Stimulated activated CD4-positive, alpha-beta T cell treated with anti-CD3 and anti-CD28 coated beads, Interleukin-1b, Interleukin-23, amount 100 ng/mL, for 48 hours (primary cell): ENCODE measurements at regions not wholly inside any gene's neighbourhood (a gene's known extent, or its start where the extent isn't known, plus 50 kb on each side); places are given as distances from the start of the nearest gene placed in this dataset.

Experiments
- DNase-seq: peaks from one replicate; pipeline ENCODE4 v3.0.0-alpha.2; 2020

DNA sequence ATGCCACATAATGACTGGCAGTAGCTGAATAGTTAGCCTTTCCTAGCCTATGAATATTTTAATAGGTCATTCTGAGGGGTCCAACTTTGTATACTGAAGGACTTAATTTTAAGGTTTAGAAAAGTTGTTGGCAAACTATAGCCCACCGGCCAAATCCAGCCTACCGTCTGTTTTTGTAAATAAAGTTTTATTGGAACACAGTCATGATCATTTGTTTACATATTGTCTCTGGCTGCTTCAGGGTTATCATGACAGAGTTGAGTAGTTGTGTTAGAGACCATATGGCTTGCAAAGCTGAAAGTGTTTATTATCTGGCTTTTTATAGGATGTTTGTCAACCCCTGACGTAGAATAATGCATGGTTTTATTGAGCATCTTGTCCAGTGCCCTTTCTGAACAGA is 73.4 kb downstream of the NTMT2 start:
- DNase-seq: no peak

DNA sequence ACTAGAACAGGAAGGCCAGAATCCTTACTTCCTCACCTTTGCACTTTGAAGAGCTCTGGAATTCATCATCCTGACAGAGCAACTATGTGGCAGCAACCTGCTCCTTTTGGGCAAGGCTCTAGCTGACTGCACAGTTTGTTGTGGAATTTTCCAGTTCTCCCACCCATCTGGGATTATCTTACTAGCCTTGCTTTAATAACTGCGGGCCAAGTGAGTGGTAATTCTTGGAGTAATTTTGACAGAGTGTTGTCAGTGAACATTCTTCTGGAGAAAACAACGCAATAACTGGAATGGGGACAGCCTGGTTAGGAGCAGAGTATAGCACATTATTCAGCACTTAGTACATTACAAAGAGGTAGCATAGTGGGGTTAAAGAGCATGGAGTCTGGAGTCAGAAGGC is 75.3 kb downstream of the NTMT2 start:
- no peak for DNase-seq

DNA sequence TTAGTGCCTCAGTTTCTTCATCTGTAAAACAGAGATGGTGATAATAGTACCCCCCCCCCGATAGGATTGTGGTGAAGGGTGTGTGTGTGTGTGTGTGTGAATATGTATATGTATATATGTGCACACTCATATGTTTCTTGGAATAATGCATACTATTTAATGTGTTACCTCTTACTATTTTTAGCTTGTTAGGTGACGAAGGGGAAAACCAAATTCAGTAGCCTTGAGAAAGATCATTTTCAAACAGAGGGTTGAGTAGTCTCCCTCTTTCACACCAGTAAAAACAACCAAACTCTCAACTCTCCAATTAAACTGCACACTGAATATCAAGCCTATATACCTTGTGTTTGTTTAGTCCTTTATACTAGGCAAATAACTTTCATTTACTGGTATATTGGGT is 75.7 kb downstream of the NTMT2 start:
- no peak for DNase-seq

DNA sequence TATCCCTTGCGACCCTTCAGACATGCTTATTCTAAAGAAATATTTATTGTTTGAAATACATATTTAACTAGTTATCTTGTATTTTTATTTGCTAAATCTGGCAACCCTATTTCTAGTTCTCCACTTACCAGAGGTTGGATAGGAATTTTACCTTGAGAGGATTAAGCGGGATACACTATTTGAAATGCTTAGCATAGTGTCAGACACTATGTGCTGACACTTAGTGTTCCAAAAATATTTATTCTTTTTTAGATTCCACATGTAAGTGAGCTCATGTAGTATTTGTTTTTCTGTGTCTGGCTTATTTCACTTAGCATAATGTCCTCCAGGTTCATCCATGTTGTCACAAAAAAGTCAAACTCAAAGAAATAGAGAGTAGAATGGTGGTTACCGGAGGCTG is 78.7 kb downstream of the NTMT2 start:
- DNase-seq: no peak

DNA sequence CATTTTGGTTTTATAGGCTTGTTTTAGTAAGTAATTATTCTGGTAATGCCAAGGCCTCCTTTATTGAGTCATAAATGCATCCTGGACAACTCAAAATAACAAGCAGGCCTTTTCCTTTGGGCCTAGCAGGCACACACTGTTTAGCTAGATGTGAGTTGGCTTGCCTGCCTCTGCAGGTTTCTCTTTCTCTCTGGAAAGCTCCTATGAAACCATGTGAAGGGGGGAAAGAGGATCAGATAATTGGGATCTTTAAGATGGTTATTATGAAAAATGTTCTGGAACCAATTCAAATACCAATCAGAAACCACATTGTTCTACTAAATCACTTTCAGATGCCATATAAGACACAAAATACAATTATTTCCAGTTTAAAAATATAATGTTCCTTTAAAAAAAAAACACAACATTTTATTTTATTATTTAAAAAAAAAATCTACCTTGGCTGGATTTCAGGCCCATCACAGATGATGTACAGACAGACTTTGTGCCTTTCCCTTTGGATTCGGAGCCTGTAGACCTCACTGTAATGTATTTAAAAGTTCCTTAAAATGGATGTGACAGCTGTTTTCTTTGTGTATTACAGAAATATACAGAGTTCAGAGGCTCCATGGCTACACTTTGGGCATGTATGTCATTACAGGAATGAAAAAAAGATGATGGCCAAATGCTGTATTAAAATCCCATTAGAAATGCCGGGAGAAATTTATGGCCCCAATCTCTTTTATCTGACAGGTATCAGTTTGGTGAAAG is 80.2 kb downstream of the NTMT2 start:
- DNase-seq: no peak

DNA sequence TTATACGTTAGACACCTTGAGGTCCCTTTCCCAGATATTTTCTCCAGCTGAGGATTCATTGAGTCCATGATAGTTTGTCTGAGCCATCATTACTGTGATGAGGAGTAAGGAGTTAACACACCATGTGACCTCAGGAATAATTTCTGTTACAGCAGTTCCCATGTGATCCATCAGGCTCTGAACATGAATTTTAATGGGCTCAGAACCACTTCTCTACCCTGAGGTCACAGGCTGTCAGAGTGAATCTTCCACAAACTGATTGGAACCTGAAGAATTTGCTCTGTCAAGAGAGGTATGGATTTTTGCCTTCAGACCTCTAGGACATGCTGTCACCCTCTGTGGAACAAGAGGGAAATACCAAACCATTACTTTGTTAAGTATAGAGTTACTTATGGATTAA is 81.0 kb downstream of the NTMT2 start:
- no peak for DNase-seq

DNA sequence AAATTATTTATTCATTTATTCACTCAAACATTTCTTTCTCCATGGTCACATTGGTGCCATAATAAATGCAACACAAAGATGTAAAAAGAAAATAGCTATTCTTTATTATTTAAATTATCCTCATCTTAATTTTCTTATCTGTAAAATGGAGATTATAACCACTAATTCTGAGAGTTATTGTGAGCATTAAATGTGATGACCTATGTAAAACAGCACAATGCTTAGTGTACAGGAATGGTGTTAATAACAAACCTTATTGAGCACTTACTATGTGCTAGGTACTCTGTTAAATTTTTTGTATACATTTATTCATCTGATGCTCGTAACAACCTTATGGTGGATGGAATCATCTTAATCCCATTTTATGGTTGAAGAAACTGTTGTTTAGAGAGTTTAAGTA is 84.6 kb downstream of the NTMT2 start:
- DNase-seq: no peak

DNA sequence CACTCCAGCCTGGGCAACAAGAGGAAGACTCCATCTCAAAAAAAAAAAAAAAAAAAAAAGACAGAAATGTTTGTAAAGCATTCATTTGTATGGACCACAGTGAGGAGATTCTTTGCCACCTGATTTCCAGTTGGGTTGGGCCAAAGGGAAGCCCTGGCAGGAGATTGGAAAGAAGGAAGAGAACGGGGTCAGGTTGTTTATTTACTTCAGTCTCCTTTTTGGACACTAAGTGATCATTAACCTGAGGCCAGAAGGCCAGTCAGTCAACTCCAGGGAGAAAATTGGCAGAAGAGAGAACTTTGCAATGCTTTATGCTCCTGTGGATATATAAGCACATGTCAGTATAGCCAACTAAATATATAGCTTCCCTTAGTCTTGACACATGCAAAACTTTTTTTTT is 85.9 kb downstream of the NTMT2 start:
- DNase-seq: no peak

DNA sequence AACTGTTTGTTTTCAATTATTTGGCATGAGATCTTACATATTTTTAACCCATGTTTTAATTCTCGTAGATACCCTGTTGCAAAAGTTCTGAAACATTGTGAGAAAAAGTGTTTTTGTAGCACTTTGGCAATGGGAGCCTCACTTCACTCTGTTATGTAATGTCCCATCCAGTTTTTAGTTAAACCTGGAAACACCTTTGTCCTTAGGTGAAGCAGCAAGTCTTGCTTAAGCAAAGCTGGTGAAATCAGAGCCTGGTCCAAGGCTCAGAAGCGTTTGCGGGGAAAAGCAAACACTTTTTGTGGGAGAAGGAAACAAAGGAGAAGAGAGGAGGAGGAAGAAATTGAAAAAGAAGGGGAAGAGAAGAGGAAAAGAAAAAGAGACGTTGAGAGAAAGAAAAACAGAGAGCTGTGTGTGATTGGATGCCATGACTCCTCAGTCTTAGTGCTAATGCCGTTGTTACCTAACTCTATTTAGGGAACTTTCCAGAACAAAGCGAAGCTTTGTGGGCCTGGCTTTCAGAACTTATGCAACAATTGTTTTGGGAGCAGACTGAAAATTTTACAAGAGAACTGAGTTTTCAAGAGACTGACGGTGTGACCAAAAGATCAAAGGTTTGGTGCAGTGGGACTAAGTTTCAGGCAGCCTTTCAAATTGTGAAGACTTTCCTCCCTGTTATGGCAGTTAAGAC is 93.1 kb downstream of the NTMT2 start:
- no peak for DNase-seq

DNA sequence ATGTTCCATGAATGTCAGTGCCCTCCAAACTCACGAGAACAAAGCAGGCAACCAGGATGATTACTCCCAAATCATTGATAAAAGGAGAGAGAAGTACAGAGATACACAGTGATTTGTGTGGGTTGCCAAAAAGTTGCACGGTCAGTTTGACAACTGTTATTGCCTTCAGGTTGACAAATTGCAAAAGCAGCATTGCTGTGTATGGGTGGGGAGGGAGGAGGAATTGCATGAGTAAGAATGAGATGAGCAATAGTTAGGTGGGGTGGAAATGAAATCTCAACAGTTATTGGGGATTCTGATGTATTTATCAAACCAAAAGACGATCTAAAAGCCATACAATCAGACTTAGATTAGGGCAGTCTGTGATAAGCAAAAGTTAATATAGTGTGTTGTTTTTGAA is 93.7 kb downstream of the NTMT2 start:
- no peak for DNase-seq

DNA sequence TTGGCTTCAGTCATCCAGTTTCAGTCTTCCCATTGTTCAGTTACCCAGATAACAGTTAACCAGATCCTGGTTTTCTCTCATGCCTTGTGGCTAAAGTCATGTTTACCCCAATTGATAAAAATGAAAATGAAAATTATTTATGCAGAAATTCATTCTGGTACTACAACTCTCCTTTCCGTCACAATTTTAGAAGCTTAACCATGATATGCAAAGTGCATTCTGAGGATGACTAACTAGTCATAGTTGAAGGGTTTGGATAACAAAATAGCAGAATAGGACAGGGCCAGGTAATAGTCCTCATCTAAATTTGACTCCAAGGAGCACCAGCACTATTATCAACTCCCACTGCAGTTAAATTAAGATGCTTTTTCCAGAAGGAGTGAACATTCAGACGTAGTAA is 94.7 kb downstream of the NTMT2 start:
- DNase-seq: no peak

DNA sequence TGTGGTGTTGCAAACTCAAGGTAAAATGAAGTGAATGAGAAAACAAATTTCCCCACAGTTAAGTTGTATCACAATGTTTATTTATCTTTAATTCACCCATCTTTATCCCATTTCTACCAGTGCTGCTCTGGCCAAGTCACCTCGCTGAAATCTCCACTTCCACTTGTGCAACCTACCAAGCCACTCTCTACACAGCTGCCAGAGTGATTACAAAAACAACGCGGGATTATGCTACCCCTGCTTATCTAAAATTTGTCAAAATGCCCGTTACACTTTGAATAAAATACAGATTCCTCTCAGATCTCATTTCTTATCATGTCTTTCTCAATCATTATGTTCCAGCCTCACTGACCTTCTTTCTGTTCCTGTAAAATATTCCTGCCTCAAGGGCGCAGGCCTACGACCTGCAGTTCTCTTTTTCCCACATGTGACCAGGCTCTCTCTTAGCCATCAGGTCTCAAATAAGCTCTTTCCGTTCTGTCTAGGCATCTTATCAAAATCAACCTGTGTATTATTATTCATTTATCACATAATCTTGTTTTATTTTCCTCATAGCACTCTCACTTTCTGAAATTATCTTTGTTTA is 95.6 kb downstream of the NTMT2 start:
- DNase-seq: no peak

DNA sequence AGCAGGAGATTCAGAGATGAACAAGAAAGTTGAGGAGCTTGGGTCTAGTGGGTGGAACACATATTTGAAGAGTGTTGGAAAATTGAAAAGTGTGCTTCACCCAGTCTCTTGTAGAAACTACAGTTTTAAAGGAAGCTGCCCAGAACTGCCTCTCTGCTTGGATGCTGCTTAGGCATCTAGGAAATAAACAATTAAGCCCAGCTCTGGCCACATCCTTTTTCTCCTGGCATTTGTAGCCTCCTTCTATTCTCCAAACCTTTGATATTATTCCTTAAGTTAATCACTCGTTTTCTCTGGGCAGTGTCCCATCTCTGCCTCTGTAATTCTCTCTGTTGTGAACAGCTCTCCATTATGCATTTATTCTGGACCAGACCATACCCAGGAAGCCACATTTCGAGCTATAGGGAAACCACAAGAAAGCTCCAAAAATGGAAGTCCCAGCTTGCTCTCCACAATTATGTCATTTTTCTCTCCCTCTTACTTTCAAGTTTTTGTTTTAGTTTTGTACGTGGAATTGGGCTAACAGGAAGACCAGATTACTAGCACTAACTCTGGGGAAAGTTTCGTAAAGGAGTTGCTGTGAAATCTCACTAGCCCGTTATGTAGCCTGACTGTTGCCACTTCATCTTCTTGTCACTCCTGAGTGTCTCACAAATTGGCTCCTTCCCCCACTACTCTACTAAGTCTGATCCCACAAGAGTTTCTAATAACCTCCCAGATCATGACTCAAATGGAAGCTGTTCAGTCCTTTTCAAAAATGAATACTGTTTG is 102.2 kb downstream of the NTMT2 start:
- DNase-seq: no peak

DNA sequence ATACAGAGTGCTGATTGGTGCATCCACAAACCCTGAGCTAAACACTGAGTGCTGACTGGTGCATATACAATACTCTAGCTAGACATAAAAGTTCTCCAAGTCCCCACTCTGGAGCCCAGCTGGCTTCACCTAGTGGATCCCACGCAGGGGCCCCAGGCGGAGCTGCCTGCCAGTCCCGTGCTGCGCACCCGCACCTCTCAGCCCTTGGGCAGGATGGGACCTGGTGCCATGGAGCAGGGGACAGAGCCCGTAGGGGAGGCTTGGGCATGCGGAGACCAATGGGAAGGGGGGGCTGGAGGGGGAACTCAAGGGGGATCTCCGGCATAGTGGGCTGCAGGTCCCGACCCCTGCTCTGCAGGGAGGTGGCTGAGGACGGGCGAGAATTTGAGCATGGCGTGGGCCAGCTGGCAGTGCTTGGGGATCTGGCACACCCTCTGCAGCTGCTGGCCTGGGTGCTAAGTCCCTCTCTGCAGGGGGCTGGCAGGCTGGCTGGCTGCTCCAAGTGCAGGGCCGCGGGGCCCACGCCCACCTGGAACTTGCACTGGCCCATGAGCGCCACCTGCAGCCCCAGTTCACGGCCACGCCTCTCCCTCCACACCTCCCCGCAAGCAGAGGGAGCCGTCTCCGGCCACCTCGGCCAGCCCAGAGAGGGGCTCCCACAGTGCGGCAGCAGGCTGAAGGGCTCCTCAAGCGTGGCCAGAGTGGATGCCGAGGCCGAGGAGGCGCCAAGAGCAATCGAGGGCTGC is 104.9 kb downstream of the NTMT2 start:
- no peak for DNase-seq

DNA sequence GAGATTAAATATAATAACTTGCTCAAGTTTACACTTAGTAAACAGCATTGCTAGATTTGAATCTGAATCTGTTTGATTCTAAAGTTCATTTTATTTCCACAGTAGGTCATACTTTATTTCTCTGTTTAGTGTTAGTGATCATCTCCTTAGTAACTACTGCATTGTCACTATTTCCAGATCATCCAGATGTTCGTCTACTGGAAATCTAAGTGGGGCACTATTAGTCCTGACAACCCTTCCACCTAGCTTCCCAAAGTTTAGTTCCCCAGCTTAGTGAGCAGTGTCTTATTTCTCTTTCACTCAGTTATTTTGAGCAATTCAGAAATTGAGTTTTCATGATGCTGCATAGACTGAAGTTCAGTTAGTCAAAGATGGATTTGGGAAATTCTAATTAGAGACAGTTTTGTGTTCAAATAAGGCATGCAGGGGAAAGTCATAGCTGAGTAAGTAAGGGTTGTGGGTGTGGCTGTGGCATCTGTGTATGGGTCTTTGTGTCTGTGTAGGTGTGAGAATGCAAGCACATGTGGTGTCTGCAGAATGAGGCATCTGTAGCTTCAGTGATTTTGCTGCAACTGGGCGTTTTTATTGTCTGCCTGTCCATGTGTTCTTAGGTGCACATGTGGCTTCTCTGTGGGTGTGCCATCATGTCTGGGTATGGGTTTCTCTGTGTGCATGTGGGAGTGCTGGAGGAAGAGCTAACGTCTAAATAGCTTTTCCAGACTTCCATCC is 107.3 kb downstream of the NTMT2 start:
- DNase-seq: no peak

DNA sequence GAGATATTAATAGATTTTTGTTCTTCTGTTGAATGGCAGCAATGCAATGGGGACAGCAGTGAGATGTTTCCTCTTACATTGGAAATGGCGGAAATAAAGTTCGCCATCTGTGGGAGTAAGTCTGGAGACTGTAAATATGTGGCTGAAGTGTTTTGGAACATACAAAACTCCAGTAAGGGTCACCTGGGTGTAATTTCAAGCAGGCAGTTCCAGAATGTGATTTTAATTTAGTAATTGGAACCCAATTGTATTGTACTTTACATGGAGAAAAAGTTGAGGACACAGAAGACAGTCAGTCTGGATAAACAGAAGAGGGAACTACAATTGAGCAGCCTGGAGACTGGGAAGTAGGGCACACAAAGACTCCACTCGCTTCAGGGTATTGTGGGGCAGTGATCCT is 108.6 kb downstream of the NTMT2 start:
- DNase-seq: no peak

DNA sequence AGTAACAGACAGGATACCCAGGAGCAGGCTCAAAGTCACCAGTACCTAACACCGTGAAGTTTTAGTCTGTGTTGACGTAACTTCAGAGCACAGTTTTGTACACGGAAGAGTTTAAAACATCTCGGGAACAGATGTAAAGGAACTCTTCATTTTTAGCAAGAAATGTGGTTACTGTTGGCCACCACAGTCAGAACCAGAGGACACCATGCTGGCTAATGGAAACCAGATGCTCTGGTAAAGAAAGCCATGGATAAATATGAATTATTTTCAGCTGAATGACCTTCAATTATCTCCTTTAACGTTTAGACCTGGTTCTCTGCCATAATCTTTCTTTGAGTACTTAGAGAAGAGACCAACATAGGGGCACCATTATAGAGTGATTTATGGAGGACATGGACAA is 115.9 kb downstream of the NTMT2 start:
- no peak for DNase-seq

DNA sequence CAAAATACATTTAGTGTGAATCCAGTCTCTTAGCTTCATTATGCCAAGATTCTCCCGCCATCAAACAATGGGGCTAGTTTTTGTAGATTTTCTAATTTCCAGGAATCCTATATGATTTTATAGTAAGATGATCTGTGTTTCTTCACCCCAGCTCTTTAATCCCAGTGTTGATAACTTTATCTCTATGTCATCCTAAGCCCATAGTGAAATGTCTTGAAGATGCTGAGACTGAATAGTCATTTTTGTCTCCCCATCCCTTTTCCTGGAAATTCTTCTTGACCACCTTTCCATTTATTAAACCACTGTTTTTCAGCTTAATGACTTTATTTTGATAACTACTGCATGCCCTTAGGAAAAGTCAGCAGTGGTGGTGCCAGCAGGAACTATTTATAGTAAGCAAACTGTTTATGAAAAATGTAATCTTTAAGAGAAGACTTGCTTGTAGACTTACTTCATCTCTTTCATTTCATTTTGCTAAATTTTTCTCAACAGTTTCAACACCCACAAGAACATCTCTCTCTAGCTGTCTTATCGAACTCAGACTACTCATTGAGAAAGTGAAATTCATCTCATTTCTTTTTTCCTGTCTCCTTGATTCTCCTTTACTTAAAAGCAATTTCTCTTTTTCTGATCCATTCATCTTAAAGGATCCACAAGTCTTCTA is 116.6 kb downstream of the NTMT2 start:
- no peak for DNase-seq

DNA sequence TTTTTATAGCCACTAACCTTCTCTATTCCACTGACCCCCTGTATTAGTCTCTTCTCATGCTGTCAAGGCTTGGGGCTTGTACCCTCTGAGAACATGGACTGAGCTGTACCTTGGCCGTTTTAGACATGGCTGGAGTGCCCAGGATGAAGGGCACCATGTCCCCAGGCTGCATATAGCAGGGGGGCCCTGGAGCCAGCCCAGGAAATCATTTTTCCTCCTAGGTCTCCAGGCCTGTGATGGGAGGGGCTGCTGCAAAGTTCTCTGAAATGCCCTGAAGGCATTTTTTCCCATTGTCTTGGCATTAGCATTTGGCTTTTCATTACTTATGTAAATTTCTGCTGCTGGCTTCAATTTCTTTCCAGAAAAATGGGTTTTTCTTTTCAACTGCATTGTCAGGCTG is 119.5 kb downstream of the NTMT2 start:
- no peak for DNase-seq

DNA sequence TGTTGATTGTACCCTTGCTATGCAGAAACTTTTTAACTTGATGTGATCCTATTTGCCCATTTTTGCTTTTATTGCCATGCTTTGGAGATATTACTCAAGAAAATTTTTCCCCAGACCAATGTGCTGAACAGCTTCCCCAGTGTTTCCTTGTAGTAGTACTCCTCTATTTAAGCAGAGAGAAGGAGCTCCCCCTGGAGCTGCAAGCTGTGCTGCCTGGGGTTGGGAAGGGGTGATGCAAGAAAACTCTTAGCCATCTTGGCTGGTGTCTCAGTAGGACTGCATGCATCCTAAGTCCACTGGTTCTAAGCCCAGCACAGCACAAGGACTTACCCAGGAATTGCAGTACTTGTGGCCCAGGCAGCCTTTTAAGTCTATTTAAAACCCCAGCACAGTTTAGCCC is 121.6 kb downstream of the NTMT2 start:
- DNase-seq: no peak

DNA sequence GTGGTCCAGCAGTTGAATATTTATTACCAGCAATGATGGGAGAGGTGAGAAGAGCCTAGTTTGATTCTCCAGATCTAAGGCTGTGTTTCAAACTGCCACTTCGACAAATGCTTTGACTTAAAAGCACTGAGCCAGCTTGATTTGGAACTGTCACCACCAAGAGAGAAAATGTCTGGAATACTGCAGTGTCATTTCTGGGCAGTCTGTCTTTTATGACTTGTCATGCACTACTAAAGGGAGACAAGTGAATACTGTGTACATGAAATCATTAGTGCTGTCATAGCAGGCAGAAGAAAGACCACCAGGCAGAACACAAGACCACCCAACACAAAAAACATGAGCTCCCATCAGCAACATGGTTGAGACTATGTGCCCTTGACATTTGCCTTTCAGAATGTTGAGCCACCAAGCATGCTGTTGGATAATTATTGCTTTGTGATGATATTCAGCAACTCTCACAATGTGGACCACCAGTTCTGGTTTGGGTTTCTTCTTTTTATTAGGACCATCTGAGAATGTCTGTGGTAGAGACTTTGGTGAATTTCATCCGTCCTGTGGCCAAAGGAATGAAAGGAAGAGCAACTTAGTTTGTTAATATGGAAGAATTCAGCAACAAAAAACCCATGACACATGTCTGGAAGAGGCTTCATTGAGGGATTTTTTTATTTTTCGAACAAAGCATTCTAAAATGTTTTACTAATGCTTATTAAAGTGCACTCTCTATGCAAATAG is 125.8 kb downstream of the NTMT2 start:
- no peak for DNase-seq
